Activated T-cell treated with anti-CD3 and anti-CD28 coated beads, Interleukin-2, amount 50 U/mL, for 72 hours (primary cell): ENCODE measurements at regions not wholly inside any gene's neighbourhood (a gene's known extent, or its start where the extent isn't known, plus 50 kb on each side); places are given as distances from the start of the nearest gene placed in this dataset.
"Not testable (repeated sequence)": the region's sequence is repeated elsewhere in the genome, so short reads cannot be mapped to it uniquely, and the experiment has no call there.

ENCODE experiments used
- ATAC-seq, 2 donors: fragments of 150-1000 bp; cut with Tn5 transposase; replicated peaks in 1 of 2; 2 replicates each; pipeline ENCODE4 v1.10.0; 2021; ENCODE audit warnings: moderate library complexity in 2 of 2, mild to moderate bottlenecking in 1 of 2
- DNase-seq, 2 donors: peaks; one replicate each; pipeline ENCODE4 v3.0.0; 2021 to 2022; ENCODE audit warnings: mixed read lengths in 1 of 2
- H3K27ac Mint-ChIP-seq: one replicate; pipeline ENCODE4 v1.8.0; 2022; ENCODE audit warnings: mild to moderate bottlenecking, moderate library complexity, mixed read lengths
- H3K27me3 Mint-ChIP-seq: one replicate; pipeline ENCODE4 v1.8.0; 2022; ENCODE audit warnings: low read depth, mixed read lengths
- H3K36me3 Mint-ChIP-seq, 2 donors: one replicate each; pipeline ENCODE4 v1.8.0; 2022; ENCODE audit warnings: mixed read lengths in 2 of 2, mild to moderate bottlenecking in 1 of 2; ENCODE audit not compliant: insufficient read depth in 2 of 2
- H3K4me1 Mint-ChIP-seq: one replicate; pipeline ENCODE4 v1.8.0; 2022; ENCODE audit warnings: low read depth, mixed read lengths
- H3K4me3 Mint-ChIP-seq, 2 donors: one replicate each; pipeline ENCODE4 v1.8.0; 2022; ENCODE audit warnings: mild to moderate bottlenecking in 2 of 2, mixed read lengths in 2 of 2, moderate library complexity in 2 of 2
- H3K9me3 Mint-ChIP-seq, 2 donors: one replicate each; pipeline ENCODE4 v1.8.0; 2022; ENCODE audit warnings: mixed read lengths in 2 of 2

DNA sequence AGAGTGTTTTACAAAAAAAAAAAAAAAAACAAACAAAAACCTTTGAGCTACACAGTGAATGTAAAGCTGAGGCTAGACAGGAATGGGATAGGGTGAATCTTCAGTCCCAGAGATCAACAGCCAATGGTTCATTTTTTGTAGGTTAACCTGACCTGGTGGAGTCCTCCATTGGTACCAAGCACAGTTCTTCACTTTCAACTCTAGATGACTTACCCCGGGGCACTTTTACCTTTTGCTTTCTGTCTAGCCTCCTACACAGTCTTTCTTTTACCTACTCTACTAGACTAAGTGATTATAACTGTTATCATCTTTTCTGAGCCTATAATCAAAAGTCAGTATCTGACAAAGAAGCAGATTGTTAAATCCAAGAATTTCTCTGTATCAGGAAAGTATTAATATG lies 50.9 kb downstream of the ANXA2R start:
- Mint-ChIP-seq H3K36me3 (peaks cover 17 to 22% of the 10 kb centered on the region in 2 donors), H3K4me1 (peaks cover 60% of the 10 kb centered on the region), H3K4me3 (peak overlapping the region; percentile 91 to 98), H3K27ac (peak overlapping the region; percentile 91), H3K27me3 (no peaks in the 10 kb centered on the region), H3K9me3 (peaks cover 0 to 2% of the 10 kb centered on the region in 2 donors)
- DNase-seq (no peak), ATAC-seq (no peak)

DNA sequence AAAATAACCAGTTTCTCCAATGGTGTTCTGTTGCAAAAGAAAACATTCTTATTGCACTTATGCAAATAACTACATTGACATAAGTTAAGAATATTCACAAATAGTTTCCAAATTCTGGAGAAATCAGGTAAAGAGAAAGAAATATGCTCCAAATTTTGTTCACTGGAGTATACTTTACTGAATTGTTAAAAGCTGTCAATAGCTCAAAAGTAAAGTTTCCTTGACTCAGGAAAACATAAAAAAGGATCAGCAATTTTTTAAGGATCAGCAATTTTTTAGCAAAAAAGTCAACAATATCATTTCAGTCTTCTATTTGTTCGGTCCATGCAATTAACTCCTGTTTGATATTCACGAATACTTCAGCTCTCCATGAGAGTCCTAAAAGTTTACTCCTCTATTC lies 51.6 kb downstream of the ANXA2R start:
- peak overlapping the region; percentile 42 for H3K27ac Mint-ChIP-seq
- peaks cover 60% of the 10 kb centered on the region for H3K4me1 Mint-ChIP-seq
- H3K36me3 Mint-ChIP-seq, result peaks cover 17 to 22% of the 10 kb centered on the region in 2 donors
- DNase-seq (no peak), ATAC-seq (no peak)
- H3K27me3 Mint-ChIP-seq, result no peaks in the 10 kb centered on the region
- peak overlapping the region; percentile 91 to 98 for H3K4me3 Mint-ChIP-seq
- H3K9me3 Mint-ChIP-seq, result peaks cover 0 to 2% of the 10 kb centered on the region in 2 donors

DNA sequence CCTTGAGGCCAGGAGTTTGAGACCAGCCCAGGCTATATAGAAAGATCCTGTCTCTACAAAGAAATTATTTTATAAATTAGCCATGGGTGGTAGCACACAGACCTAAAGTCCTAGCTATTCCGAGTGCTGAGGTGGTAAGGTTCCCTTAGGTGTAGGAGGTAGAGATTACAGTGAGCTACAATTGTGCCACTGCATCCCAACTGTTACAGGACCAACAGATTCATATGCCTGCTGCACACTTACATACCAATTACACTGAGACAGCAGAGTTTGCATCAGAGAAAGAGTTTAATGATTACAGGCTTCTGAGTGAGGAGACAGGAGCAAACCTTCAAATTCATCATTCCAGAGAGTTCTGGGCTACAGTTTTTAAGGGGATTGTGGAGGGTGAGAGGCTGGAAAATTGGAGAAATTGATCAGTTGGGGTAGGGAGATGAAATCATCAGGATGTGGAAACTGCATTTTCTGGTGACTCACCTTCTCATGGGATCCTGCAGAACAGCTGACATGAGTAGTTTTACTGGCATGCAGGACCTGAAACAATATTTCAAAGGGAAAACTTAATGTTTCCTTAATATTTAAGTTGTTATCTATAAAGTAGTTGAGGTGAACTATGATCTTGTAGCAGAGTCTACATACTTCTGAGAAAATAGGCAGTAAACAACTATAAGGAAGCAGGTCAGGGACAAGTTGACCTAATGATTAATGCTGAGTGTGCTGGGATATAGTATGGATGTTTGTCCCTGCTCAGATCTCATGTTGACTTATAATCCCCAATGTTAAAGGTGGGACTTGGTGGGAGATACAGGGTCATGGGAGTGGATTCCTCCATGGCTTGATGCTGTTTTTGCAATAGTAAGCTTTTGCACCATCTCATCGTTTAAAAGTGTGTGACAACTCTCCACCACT lies 54.7 kb downstream of the ANXA2R start:
- peaks cover 10 to 13% of the 10 kb centered on the region in 2 donors for H3K36me3 Mint-ChIP-seq
- H3K27me3 Mint-ChIP-seq, result no peaks in the 10 kb centered on the region
- no peak overlapping the region for H3K4me3 Mint-ChIP-seq
- DNase-seq, result no peak
- H3K4me1 Mint-ChIP-seq, result peaks cover 54% of the 10 kb centered on the region
- peaks cover 0 to 2% of the 10 kb centered on the region in 2 donors for H3K9me3 Mint-ChIP-seq
- no peak for ATAC-seq
- H3K27ac Mint-ChIP-seq, result no peak overlapping the region

DNA sequence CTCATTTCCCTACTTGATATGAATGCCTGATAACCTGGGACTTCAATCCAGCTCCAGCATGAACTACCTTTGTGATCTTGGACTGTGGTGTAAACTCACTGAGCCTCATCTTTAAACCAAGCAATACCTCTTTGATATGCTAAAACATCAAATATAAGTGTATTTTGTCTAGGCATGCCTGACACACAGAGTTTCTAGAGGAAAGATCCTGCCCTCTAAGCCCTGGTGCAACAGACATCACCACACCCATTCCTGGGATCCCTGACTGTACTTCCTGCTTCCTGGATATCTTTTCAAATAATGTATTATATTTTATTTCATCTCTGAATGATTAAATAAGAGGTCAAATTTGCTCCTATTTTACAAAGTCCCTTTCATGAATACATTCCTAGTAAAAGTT lies 55.8 kb downstream of the ANXA2R start:
- Mint-ChIP-seq H3K4me1 (peaks cover 43% of the 10 kb centered on the region), H3K27me3 (no peaks in the 10 kb centered on the region), H3K4me3 (no peak overlapping the region), H3K36me3 (peaks cover 5 to 10% of the 10 kb centered on the region in 2 donors), H3K27ac (no peak overlapping the region), H3K9me3 (peaks cover 1 to 2% of the 10 kb centered on the region in 2 donors)
- ATAC-seq (no peak), DNase-seq (no peak)

DNA sequence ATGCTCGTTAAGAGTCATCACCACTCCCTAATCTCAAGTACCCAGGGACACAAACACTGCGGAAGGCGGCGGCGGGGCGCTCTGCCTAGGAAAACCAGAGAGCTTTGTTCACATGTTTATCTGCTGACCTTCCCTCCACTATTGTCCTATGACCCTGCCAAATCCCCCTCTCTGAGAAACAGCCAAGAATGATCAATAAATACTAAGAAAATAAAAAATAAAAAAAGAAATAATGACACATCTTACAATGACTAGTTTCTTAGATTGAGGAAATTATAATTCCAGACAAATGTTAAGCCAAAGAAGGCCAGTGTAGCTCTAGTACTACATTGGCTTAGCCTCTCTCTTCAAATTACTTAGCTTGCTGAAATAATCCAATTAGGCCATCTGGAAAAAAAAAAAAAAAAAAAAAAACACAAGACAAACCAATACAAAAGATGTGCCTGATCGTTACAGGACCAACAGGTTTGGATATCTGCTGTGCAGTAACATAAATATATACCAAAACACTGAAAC lies 58.0 kb downstream of the ANXA2R start:
- Mint-ChIP-seq H3K27me3 (no peaks in the 10 kb centered on the region), H3K27ac (no peak overlapping the region), H3K9me3 (peaks cover 0 to 1% of the 10 kb centered on the region in 2 donors), H3K4me3 (no peak overlapping the region), H3K4me1 (peaks cover 23% of the 10 kb centered on the region), H3K36me3 (peaks cover 0 to 2% of the 10 kb centered on the region in 2 donors)
- ATAC-seq, result no peak
- DNase-seq, result no peak

DNA sequence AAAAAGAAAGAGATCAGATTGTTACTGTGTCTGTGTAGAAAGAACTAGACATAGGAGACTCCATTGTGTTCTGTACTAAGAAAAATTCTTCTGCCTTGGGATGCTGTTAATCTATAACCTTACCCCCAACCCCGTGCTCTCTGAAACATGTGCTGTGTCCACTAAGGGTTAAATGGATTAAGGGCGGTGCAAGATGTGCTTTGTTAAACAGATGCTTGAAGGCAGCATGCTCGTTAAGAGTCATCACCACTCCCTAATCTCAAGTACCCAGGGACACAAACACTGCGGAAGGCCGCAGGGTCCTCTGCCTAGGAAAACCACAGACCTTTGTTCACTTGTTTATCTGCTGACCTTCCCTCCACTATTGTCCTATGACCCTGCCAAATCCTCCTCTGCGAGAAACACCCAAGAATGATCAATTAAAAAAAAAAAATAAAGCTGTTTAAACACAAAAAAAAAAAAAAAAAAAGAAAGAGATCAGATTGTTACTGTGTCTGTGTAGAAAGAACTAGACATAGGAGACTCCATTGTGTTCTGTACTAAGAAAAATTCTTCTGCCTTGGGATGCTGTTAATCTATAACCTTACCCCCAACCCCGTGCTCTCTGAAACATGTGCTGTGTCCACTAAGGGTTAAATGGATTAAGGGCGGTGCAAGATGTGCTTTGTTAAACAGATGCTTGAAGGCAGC lies 58.6 kb downstream of the ANXA2R start:
- H3K27ac Mint-ChIP-seq, result not testable (repeated sequence)

DNA sequence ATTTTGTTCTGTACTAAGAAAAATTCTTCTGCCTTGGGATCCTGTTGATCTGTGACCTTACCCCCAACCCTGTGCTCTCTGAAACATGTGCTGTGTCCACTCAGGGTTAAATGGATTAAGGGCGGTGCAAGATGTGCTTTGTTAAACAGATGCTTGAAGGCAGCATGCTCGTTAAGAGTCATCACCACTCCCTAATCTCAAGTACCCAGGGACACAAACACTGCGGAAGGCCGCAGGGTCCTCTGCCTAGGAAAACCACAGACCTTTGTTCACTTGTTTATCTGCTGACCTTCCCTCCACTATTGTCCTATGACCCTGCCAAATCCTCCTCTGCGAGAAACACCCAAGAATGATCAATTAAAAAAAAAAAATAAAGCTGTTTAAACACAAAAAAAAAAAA lies 59.1 kb downstream of the ANXA2R start:
- H3K27ac Mint-ChIP-seq, H3K9me3 Mint-ChIP-seq, DNase-seq, H3K4me3 Mint-ChIP-seq, ATAC-seq, H3K36me3 Mint-ChIP-seq, H3K27me3 Mint-ChIP-seq: not testable (repeated sequence)
- H3K4me1 Mint-ChIP-seq, result peaks cover 13% of the 10 kb centered on the region

More for the DNA sequence above, 58.6 kb downstream of the ANXA2R start:
- ATAC-seq, DNase-seq, H3K27me3 Mint-ChIP-seq, H3K9me3 Mint-ChIP-seq, H3K4me3 Mint-ChIP-seq, H3K36me3 Mint-ChIP-seq: not testable (repeated sequence)
- H3K4me1 Mint-ChIP-seq, result peaks cover 19% of the 10 kb centered on the region

DNA sequence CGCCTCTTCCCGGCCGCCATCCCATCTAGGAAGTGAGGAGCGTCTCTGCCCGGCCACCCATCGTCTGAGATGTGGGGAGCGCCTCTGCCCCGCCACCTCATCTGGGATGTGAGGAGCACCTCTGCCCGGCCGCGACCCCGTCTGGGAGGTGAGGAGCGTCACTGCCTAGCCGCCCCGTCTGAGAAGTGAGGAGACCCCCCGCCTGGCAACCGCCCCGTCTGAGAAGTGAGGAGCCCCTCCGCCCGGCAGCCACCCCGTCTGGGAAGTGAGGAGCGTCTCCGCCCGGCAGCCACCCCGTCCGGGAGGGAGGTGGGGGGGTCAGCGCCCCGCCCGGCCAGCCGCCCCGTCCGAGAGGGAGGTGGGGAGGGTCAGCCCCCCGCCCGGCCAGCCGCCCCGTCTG lies 59.7 kb downstream of the ANXA2R start:
- not testable (repeated sequence) for H3K27me3 Mint-ChIP-seq, DNase-seq, H3K4me3 Mint-ChIP-seq, ATAC-seq, H3K4me1 Mint-ChIP-seq, H3K27ac Mint-ChIP-seq, H3K9me3 Mint-ChIP-seq, H3K36me3 Mint-ChIP-seq

DNA sequence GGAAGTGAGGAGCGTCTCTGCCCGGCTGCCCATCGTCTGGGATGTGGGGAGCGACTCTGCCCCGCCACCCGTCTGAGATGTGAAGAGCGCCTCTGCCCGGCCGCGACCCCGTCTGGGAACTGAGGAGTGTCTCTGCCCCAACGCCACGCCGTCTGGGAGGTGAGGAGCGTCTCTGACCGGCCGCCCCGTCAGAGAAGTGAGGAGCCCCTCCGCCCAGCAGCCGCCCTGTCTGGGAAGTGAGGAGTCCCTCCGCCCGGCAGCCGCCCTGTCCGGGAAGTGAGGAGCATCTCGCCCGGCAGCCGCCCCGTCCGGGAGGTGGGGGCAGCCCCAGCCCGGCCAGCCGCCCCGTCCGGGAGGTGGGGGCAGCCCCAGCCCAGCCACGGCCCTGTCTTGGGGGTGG lies 60.9 kb downstream of the ANXA2R start:
- H3K9me3 Mint-ChIP-seq, H3K4me1 Mint-ChIP-seq, H3K27ac Mint-ChIP-seq, H3K36me3 Mint-ChIP-seq, DNase-seq, H3K27me3 Mint-ChIP-seq, H3K4me3 Mint-ChIP-seq, ATAC-seq: not testable (repeated sequence)

DNA sequence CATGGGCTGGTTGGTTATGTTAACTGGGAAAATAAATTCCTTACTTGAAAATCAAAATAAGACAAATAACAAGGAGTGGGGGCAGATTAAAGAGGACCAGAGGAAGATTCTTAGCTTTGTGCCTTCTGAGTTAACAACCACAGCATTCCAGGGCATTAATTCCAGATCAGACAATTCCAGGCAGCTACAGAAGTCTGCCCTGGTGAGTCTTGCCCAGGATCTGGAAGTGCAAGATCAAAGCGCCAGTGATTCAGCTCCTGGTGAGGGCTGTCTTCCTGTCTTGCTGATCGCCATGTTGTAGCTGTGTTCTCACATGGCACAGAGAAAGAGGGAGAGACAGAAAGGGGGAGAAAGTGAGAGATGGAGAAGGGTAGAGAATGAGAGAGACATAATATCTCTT lies 65.6 kb downstream of the ANXA2R start:
- Mint-ChIP-seq H3K4me3 (no peak overlapping the region), H3K4me1 (no peaks in the 10 kb centered on the region), H3K36me3 (peaks cover 0 to 4% of the 10 kb centered on the region in 2 donors), H3K9me3 (peaks cover 0 to 3% of the 10 kb centered on the region in 2 donors), H3K27me3 (no peaks in the 10 kb centered on the region), H3K27ac (no peak overlapping the region)
- DNase-seq (no peak), ATAC-seq (no peak)

DNA sequence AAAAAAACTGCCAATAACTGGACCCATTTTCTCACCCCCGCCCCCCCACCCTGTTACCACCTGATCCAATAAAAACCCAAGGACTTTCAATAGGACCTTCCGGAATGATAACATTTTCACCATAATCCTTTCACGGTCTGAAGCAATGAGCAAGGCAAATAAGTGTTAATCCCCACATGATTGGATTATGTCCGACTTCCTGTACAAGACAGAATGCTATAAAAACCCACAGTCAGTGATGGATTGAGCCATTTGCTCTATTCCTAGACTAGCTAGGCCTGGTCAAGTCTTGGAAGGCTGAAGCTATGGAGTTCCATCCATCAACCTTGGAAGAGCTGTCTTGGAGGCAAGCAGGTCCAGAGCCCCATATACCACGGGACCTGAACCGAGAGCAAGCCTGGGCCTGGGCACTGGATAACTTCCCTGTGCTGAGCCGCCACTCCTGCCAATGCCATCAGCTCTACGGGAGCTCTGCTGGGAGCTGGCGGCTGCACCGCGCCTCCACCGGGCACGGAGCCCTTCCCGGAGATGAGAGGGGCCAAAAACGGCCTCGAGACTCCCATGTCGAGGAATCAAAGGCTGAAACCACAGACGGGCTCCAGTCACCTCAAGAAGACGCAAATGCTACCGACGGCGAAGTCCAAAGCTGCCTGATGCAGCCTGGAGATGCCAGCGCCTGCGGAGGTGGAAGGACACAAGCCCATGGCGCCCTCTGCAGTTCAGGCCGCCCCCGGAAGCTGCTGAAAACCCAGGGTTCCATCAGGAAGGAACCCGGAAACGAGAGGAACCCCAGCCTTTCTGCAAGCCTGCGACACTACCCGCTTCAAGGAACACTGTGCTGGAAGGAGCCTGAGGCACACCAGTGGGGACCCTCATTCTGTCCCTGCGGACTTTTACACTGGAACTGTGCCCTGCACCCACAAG lies 69.2 kb downstream of the ANXA2R start:
- ATAC-seq (no peak), DNase-seq (no peak)
- Mint-ChIP-seq H3K27me3 (no peaks in the 10 kb centered on the region), H3K27ac (no peak overlapping the region), H3K4me1 (peaks cover 7% of the 10 kb centered on the region), H3K9me3 (peaks cover 0 to 3% of the 10 kb centered on the region in 2 donors), H3K4me3 (no peak overlapping the region), H3K36me3 (peaks cover 0 to 2% of the 10 kb centered on the region in 2 donors)

DNA sequence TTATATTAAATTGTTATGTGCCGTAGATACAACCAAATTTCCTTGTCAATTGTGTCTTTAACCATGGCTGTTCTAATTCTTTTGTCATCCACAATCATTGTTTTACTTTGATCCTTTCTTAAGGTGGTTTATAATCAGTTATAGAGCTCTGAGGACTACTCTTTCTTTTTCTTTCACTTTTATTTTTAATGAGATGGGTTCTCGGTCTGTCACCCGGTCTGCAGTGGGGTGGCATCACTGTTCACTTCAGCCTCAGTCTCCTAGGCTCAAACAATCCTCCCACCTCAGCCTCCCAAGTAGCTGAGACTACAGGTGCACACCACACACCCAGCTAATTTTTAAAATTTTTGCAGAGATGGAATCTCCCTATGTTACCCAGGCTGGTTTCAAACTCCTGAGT lies 74.2 kb downstream of the ANXA2R start:
- H3K4me1 Mint-ChIP-seq, result peaks cover 8% of the 10 kb centered on the region
- H3K36me3 Mint-ChIP-seq, result no peaks in the 10 kb centered on the region
- no peaks in the 10 kb centered on the region for H3K27me3 Mint-ChIP-seq
- H3K9me3 Mint-ChIP-seq, result no peaks in the 10 kb centered on the region
- H3K27ac Mint-ChIP-seq, result peak overlapping the region; percentile 50
- peak overlapping the region in 1 of 2 donors; percentile 56 for H3K4me3 Mint-ChIP-seq
- ATAC-seq (no peak), DNase-seq (no peak)
